GM12878 (cell line): ENCODE measurements at regions not wholly inside any gene's neighbourhood (a gene's known extent, or its start where the extent isn't known, plus 50 kb on each side); places are given as distances from the start of the nearest gene placed in this dataset.

Source experiments
- ATAC-seq: fragments of 200-7000 bp; cut with Tn5 transposase; 3 replicates; pipeline ENCODE4 v1.9.1; 2020; ENCODE audit warnings: mild to moderate bottlenecking, moderate library complexity
- BruUV-seq: library from RNA; stranded (reverse); fragments of 400-500 nt; replicated peaks from 2 replicates; lab custom pipeline; 2021; lab: Mats Ljungman, UMichigan
- CTCF ChIA-PET: fragments of 300-600 bp; sonication (Branson Sonifier 250); formaldehyde crosslinking; extraction: SDS; loops from one replicate; lab custom pipeline; 2021; ENCODE audit warnings: inconsistent platforms; lab: Yijun Ruan, JAX
- POLR2A ChIA-PET: fragments of 350-600 bp; formaldehyde crosslinking; extraction: SDS; loops from one replicate; lab custom pipeline; 2021; ENCODE audit warnings: inconsistent platforms; lab: Charles Lee
- RAD21 ChIA-PET: fragments of 300-600 bp; sonication (Branson Sonifier 250); formaldehyde crosslinking; loops from one replicate; lab custom pipeline; 2023; ENCODE audit warnings: antibody characterized with exemption; ENCODE audit not compliant: unreplicated experiment; lab: Charles Lee
- SMC1A ChIA-PET: fragments of 300-600 bp; sonication (Branson Sonifier 250); formaldehyde crosslinking; loops from one replicate; lab custom pipeline; 2023; ENCODE audit not compliant: unreplicated experiment, uncharacterized antibody; lab: Charles Lee
- DNase-seq: peaks from one replicate; pipeline ENCODE4 v3.0.0-alpha.2; 2011; ENCODE audit warnings: low read depth, low spot score
- FAIRE-seq: peaks from 3 replicates; lab custom pipeline; 2011; peaks lifted over from hg19 to GRCh38; lab: Jason Lieb, UNC
- H2AFZ ChIP-seq: 2 replicates; pipeline ENCODE4 v1.6.0; 2011; ENCODE audit warnings: low read depth, low read length, control low read depth; ENCODE audit not compliant: control insufficient read depth
- H3K27ac ChIP-seq: 2 replicates; pipeline ENCODE4 v1.5.1; 2011; ENCODE audit warnings: control low read depth; ENCODE audit not compliant: control insufficient read depth, insufficient read depth
- H3K27me3 ChIP-seq, 2 experiments: replicated peaks in 1 of 2; 2 replicates each; pipeline versions ENCODE4 v1.6.0 to v1.6.1; 2011; ENCODE audit warnings: low read length in 1 of 2; ENCODE audit not compliant: control insufficient read depth in 2 of 2, insufficient read depth in 2 of 2
- H3K36me3 ChIP-seq, 2 experiments: 2 replicates each; pipeline ENCODE4 v1.5.1; 2011; ENCODE audit warnings: low read length in 1 of 2; ENCODE audit not compliant: control insufficient read depth in 2 of 2, insufficient read depth in 2 of 2
- H3K4me1 ChIP-seq: 2 replicates; pipeline ENCODE4 v1.6.1; 2011; ENCODE audit warnings: mild to moderate bottlenecking, low read length, moderate library complexity, mixed read lengths; ENCODE audit not compliant: control insufficient read depth, insufficient read depth
- H3K4me2 ChIP-seq: 2 replicates; pipeline ENCODE4 v1.6.0; 2011; ENCODE audit warnings: control low read depth; ENCODE audit not compliant: control insufficient read depth, insufficient read depth
- H3K4me3 ChIP-seq: fragments of 200-600 bp; sonication (generic); 2 replicates; pipeline ENCODE4 v1.5.1; 2016
- H3K79me2 ChIP-seq: 2 replicates; pipeline ENCODE4 v1.6.0; 2011; ENCODE audit warnings: low read length; ENCODE audit not compliant: control insufficient read depth, insufficient read depth
- H3K9ac ChIP-seq: 2 replicates; pipeline ENCODE4 v1.8.0; 2011; ENCODE audit warnings: low read length, control low read depth, mixed read lengths; ENCODE audit not compliant: control insufficient read depth, insufficient read depth
- H3K9me3 ChIP-seq: replicated peaks from 3 replicates; pipeline ENCODE4 v1.5.1; 2011; ENCODE audit warnings: mild to moderate bottlenecking, low read length; ENCODE audit not compliant: control insufficient read depth, insufficient read depth
- H4K20me1 ChIP-seq: 2 replicates; pipeline ENCODE4 v1.6.0; 2011; ENCODE audit not compliant: control insufficient read depth, insufficient read depth
- GABPA ChIP-seq: IDR thresholded peaks from 2 replicates; pipeline ENCODE4 v1.6.1; 2014; ENCODE audit warnings: antibody characterized with exemption, low read depth, mild to moderate bottlenecking, inconsistent platforms
- NFYA ChIP-seq: IDR thresholded peaks from 2 replicates; pipeline ENCODE4 v1.6.1; 2011; ENCODE audit warnings: low read depth, mild to moderate bottlenecking, low read length, improper control_type of control experiment, borderline replicate concordance
- WGBS: methylation state at CpG from one replicate; pipeline ENCODE4 v1.1.6; 2016; ENCODE audit warnings: low lambda C conversion rate; ENCODE audit not compliant: insufficient replicate concordance, insufficient coverage; ENCODE audit errors: missing lambda C conversion rate; 5-methylcytosine and 5-hydroxymethylcytosine counted together
- in situ Hi-C: fragments of 300-500 bp; cut with MboI; formaldehyde crosslinking; loops from 9 replicates; pipeline ENCODE4 v1.14.3; 2018; ENCODE audit warnings: mixed read lengths
- intact Hi-C: fragments of 100-400 bp; cut with micrococcal nuclease; formaldehyde crosslinking; loops from one replicate; pipeline ENCODE4 v1.14.2; 2022; ENCODE audit not compliant: unreplicated experiment

DNA sequence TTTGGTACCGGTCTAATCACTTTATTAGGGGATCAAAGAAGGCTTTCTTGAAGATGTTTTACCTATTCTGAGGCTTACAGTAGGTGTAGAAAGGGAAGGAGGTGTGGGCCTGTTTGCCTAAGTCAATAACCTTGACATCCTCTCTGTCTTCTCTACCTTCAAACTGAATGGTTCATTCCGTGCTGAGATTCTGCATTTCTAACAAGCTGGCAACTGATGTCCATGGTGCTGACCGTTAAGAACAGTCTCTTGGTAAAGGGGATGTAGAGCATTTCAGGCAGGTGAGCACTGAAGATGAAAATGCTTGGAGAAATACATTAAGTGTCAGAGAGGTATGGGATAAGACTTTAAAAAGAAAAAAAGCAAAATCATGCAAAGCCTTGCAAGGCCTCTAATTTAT, 51.5 kb upstream of the DGKB start:
- no peaks in the 10 kb centered on the region for H3K27me3 ChIP-seq
- ChIA-PET POLR2A (no interaction called here), SMC1A (no interaction called here), RAD21 (no interaction called here), CTCF (no interaction called here)
- BruUV-seq = no TSS peak
- no peak overlapping the region for H3K9ac ChIP-seq
- H3K4me3 ChIP-seq = no peak overlapping the region
- TF ChIP-seq NFYA = no peak
- TF ChIP-seq GABPA = no peak
- FAIRE-seq (no peak), DNase-seq (no peak), ATAC-seq (no peak)
- H3K36me3 ChIP-seq = no peaks in the 10 kb centered on the region
- no peaks in the 10 kb centered on the region for H3K9me3 ChIP-seq
- no peaks in the 10 kb centered on the region for H3K4me1 ChIP-seq
- WGBS = 20% methylated on average over 3 of the region's 3 CpGs
- H3K4me2 ChIP-seq = no peak overlapping the region
- no peaks in the 10 kb centered on the region for H4K20me1 ChIP-seq
- intact Hi-C loops (no loop called here), in situ Hi-C loops (no loop called here)
- no peak overlapping the region for H2AFZ ChIP-seq
- no peaks in the 10 kb centered on the region for H3K79me2 ChIP-seq
- H3K27ac ChIP-seq = no peak overlapping the region
